IMR-90 (cell line): ENCODE measurements at regions not wholly inside any gene's neighbourhood (a gene's known extent, or its start where the extent isn't known, plus 50 kb on each side); places are given as distances from the start of the nearest gene placed in this dataset.

ENCODE experiments used
- ATAC-seq: fragments of 200-7000 bp; cut with Tn5 transposase; 2 replicates; pipeline ENCODE4 v1.9.1; 2020; ENCODE audit warnings: low read depth, mild to moderate bottlenecking, moderate library complexity
- BruUV-seq: library from RNA; stranded (reverse); fragments of 400-500 nt; replicated peaks from 2 replicates; lab custom pipeline; 2021; lab: Mats Ljungman, UMichigan
- CTCF ChIA-PET: fragments of 300-600 bp; formaldehyde crosslinking; extraction: SDS; loops from one replicate; lab custom pipeline; 2021; ENCODE audit warnings: antibody characterized with exemption; lab: Yijun Ruan, JAX
- POLR2A ChIA-PET: fragments of 300-600 bp; sonication (Branson Sonifier 250); formaldehyde crosslinking; loops from one replicate; lab custom pipeline; 2022; ENCODE audit warnings: antibody characterized with exemption; ENCODE audit not compliant: unreplicated experiment; lab: Charles Lee
- DNase-seq: peaks from one replicate; pipeline ENCODE4 v3.0.0; 2013
- H2AFZ ChIP-seq: replicated peaks from 2 replicates; pipeline ENCODE3; 2013; ENCODE audit warnings: low read length, mild to moderate bottlenecking; ENCODE audit not compliant: poor library complexity
- H2AK5ac ChIP-seq: 2 replicates; pipeline ENCODE4 v1.6.1; 2013; ENCODE audit warnings: low read depth, low read length, inconsistent platforms
- H2AK9ac ChIP-seq: replicated peaks from 2 replicates; pipeline ENCODE3; 2013; ENCODE audit warnings: mild to moderate bottlenecking, low read depth, low read length, moderate library complexity; ENCODE audit not compliant: poor library complexity
- H2BK120ac ChIP-seq: 2 replicates; pipeline ENCODE4 v1.6.1; 2013; ENCODE audit warnings: low read depth, low read length, inconsistent platforms
- H2BK15ac ChIP-seq: 3 replicates; pipeline ENCODE4 v1.6.1; 2013; ENCODE audit warnings: low read depth, low read length, inconsistent platforms
- H2BK20ac ChIP-seq: 2 replicates; pipeline ENCODE4 v1.6.1; 2013; ENCODE audit warnings: low read depth, mild to moderate bottlenecking, inconsistent platforms, low read length, moderate library complexity
- H2BK5ac ChIP-seq: 2 replicates; pipeline ENCODE4 v1.6.1; 2013; ENCODE audit warnings: mild to moderate bottlenecking, low read depth, low read length, inconsistent platforms; ENCODE audit not compliant: poor library complexity, severe bottlenecking
- H3K14ac ChIP-seq: replicated peaks from 2 replicates; pipeline ENCODE4 v1.6.1; 2013; ENCODE audit warnings: low read depth, low read length, inconsistent platforms
- H3K18ac ChIP-seq: 2 replicates; pipeline ENCODE4 v1.6.1; 2013; ENCODE audit warnings: low read depth, low read length, control low read depth
- H3K23ac ChIP-seq: 2 replicates; pipeline ENCODE4 v1.6.1; 2013; ENCODE audit warnings: low read depth, low read length, inconsistent platforms
- H3K27ac ChIP-seq: 2 replicates; pipeline ENCODE4 v1.5.1; 2013; ENCODE audit warnings: mild to moderate bottlenecking, control low read depth, low read length; ENCODE audit not compliant: insufficient read depth
- H3K27me3 ChIP-seq: 2 replicates; pipeline ENCODE4 v1.6.1; 2013; ENCODE audit warnings: low read length; ENCODE audit not compliant: control insufficient read depth, insufficient read depth
- H3K36me3 ChIP-seq: 2 replicates; pipeline ENCODE4 v1.6.1; 2013; ENCODE audit warnings: low read length, mixed read lengths; ENCODE audit not compliant: control insufficient read depth, insufficient read depth
- H3K4ac ChIP-seq: 2 replicates; pipeline ENCODE4 v1.6.1; 2013; ENCODE audit warnings: low read depth, low read length, inconsistent platforms
- H3K4me1 ChIP-seq: 2 replicates; pipeline ENCODE4 v1.6.1; 2013; ENCODE audit warnings: low read length, mixed read lengths; ENCODE audit not compliant: control insufficient read depth, insufficient read depth
- H3K4me2 ChIP-seq: 2 replicates; pipeline ENCODE4 v1.6.1; 2013; ENCODE audit warnings: low read depth, mild to moderate bottlenecking, control low read depth, low read length, moderate library complexity
- H3K4me3 ChIP-seq: 2 replicates; pipeline ENCODE4 v1.5.1; 2013; ENCODE audit warnings: low read depth, mild to moderate bottlenecking, control low read depth, low read length, moderate library complexity; ENCODE audit not compliant: insufficient read depth
- H3K56ac ChIP-seq: 2 replicates; pipeline ENCODE4 v1.6.1; 2013; ENCODE audit warnings: low read length, inconsistent platforms; ENCODE audit not compliant: insufficient read depth; ENCODE audit errors: extremely low read depth
- H3K79me1 ChIP-seq, 2 experiments: 2 replicates each; pipeline ENCODE4 v1.6.1; 2013; ENCODE audit warnings: low read length in 2 of 2, inconsistent platforms in 1 of 2, low read depth in 1 of 2
- H3K9ac ChIP-seq: 2 replicates; pipeline ENCODE4 v1.6.1; 2013; ENCODE audit warnings: low read depth, low read length, control low read depth
- H3K9me1 ChIP-seq: 2 replicates; pipeline ENCODE4 v1.6.1; 2013; ENCODE audit warnings: low read length, inconsistent platforms; ENCODE audit not compliant: insufficient read depth
- H3K9me3 ChIP-seq: 2 replicates; pipeline ENCODE4 v1.6.1; 2013; ENCODE audit warnings: low read length; ENCODE audit not compliant: control insufficient read depth, insufficient read depth
- H4K20me1 ChIP-seq: 2 replicates; pipeline ENCODE4 v1.6.1; 2013; ENCODE audit warnings: low read length, inconsistent platforms; ENCODE audit not compliant: insufficient read depth
- H4K5ac ChIP-seq: 2 replicates; pipeline ENCODE4 v1.6.1; 2013; ENCODE audit warnings: mild to moderate bottlenecking, low read depth, low read length, control low read depth
- H4K8ac ChIP-seq, 2 experiments: 2 replicates each; pipeline ENCODE4 v1.6.1; 2013; ENCODE audit warnings: low read depth in 2 of 2, low read length in 2 of 2, control low read depth in 1 of 2, inconsistent platforms in 1 of 2
- H4K91ac ChIP-seq: 2 replicates; pipeline ENCODE4 v1.6.1; 2013; ENCODE audit warnings: low read depth, low read length, inconsistent platforms; ENCODE audit not compliant: insufficient read depth
- BHLHE40 ChIP-seq: fragments of 150-350 bp; IDR thresholded peaks from 2 replicates; pipeline ENCODE4 v1.6.1; 2016; ENCODE audit warnings: mild to moderate bottlenecking, low read depth, low read length
- CEBPB ChIP-seq: IDR thresholded peaks from 2 replicates; pipeline ENCODE4 v1.6.1; 2012; ENCODE audit warnings: low read depth, low read length, improper control_type of control experiment
- CHD1 ChIP-seq: IDR thresholded peaks from 2 replicates; pipeline ENCODE4 v1.6.1; 2012; ENCODE audit warnings: low read depth, low read length, improper control_type of control experiment
- FOS ChIP-seq: fragments of 150-350 bp; IDR thresholded peaks from 2 replicates; pipeline ENCODE4 v1.6.1; 2016; ENCODE audit warnings: low read depth, low read length
- MAFK ChIP-seq: IDR thresholded peaks from 2 replicates; pipeline ENCODE4 v1.6.1; 2012; ENCODE audit warnings: low read depth, low read length, improper control_type of control experiment
- MAZ ChIP-seq: IDR thresholded peaks from 2 replicates; pipeline ENCODE4 v1.6.1; 2012; ENCODE audit warnings: low read depth, mild to moderate bottlenecking, low read length, improper control_type of control experiment, moderate library complexity, borderline replicate concordance
- MXI1 ChIP-seq: IDR thresholded peaks from 2 replicates; pipeline ENCODE4 v1.6.1; 2012; ENCODE audit warnings: low read depth, mild to moderate bottlenecking, low read length, moderate library complexity, borderline replicate concordance
- NFE2L2 ChIP-seq: fragments of 150-350 bp; IDR thresholded peaks from 2 replicates; pipeline ENCODE4 v1.6.1; 2016; ENCODE audit warnings: low read depth, mild to moderate bottlenecking, low read length
- POLR2A ChIP-seq: IDR thresholded peaks from 2 replicates; pipeline ENCODE4 v1.6.1; 2012; ENCODE audit warnings: mild to moderate bottlenecking, low read depth, low read length
- RAD21 ChIP-seq: IDR thresholded peaks from 2 replicates; pipeline ENCODE4 v1.6.1; 2012; ENCODE audit warnings: low read length, improper control_type of control experiment
- RCOR1 ChIP-seq: IDR thresholded peaks from 2 replicates; pipeline ENCODE4 v1.6.1; 2012; ENCODE audit warnings: mild to moderate bottlenecking, low read length, improper control_type of control experiment; ENCODE audit not compliant: insufficient replicate concordance
- RFX5 ChIP-seq: IDR thresholded peaks from 2 replicates; pipeline ENCODE4 v1.8.0; 2012; ENCODE audit warnings: low read depth, mild to moderate bottlenecking, low read length, moderate library complexity
- SMC3 ChIP-seq: fragments of 150-350 bp; IDR thresholded peaks from 2 replicates; pipeline ENCODE4 v1.6.1; 2016; ENCODE audit warnings: low read depth, mild to moderate bottlenecking, antibody characterized with exemption, low read length, moderate library complexity
- WGBS, 2 experiments: methylation state at CpG; one replicate each; pipeline versions ENCODE4 v1.1.5 to v1.1.7; 2013; ENCODE audit warnings: missing lambda C conversion rate in 2 of 2; ENCODE audit not compliant: insufficient read length in 1 of 2; ENCODE audit errors: extremely low coverage in 2 of 2; 5-methylcytosine and 5-hydroxymethylcytosine counted together
- dilution Hi-C: fragments of 300-500 bp; cut with HindIII; formaldehyde crosslinking; loops from one replicate; pipeline ENCODE4 v1.14.3; 2018; ENCODE audit warnings: low sequenced_read_pairs; ENCODE audit not compliant: unreplicated experiment
- in situ Hi-C: fragments of 300-500 bp; cut with MboI; formaldehyde crosslinking; loops from 3 replicates; pipeline ENCODE4 v1.14.3; 2019; ENCODE audit warnings: low sequenced_read_pairs, inconsistent platforms, mixed read lengths
- intact Hi-C: fragments of 100-400 bp; cut with micrococcal nuclease; formaldehyde crosslinking; loops from 2 replicates; pipeline ENCODE4 v1.10.0; 2022
- TF ChIP-seq, protein P1 (sequence below): fragments of 150-350 bp; IDR thresholded peaks from 2 replicates; pipeline ENCODE4 v1.6.1; 2016; ENCODE audit warnings: low read depth, mild to moderate bottlenecking, low read length, moderate library complexity, borderline replicate concordance
- TF ChIP-seq, protein P2 (sequence below): fragments of 150-350 bp; IDR thresholded peaks from 2 replicates; pipeline ENCODE4 v1.6.1; 2017; ENCODE audit warnings: mild to moderate bottlenecking, antibody characterized with exemption, low read length, low read depth
- TF ChIP-seq, protein P3 (sequence below): conservative IDR thresholded peaks from 2 replicates; pipeline ENCODE4 v1.5.1; 2012; ENCODE audit warnings: mild to moderate bottlenecking, low read depth, low read length, improper control_type of control experiment

DNA sequence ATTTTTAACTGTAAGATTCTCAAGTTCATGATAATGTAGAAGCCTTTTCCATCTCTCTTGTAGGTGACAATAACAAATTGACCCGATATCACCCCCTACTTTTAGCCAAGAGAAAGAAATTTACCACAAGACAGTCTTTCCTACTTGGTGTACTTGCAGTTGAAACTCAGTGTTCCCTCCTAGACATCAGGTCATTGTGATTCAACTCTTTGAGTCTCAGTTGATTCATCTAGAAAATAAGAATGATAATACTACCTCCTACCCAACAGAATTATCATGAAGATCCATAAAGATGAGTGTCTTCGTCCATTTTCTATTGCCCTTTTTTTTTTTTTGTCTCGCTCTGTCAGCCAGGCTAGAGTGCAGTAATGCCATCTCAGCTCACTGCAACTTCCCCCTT, 51.3 kb upstream of the TRERF1 start:
- Histone ChIP-seq H2BK15ac (no peak overlapping the region), H3K4ac (no peak overlapping the region), H3K79me1 (no peaks in the 10 kb centered on the region), H3K36me3 (no peaks in the 10 kb centered on the region), H2AK9ac (no peak overlapping the region), H4K20me1 (no peaks in the 10 kb centered on the region), H4K5ac (no peak overlapping the region), H3K56ac (no peak overlapping the region), H3K9me3 (no peaks in the 10 kb centered on the region), H3K4me1 (no peaks in the 10 kb centered on the region), H2BK20ac (no peak overlapping the region), H2BK120ac (no peak overlapping the region), H3K4me2 (no peak overlapping the region), H2BK5ac (no peak overlapping the region), H3K27ac (no peak overlapping the region), H3K23ac (no peak overlapping the region), H3K18ac (no peak overlapping the region), H4K8ac (no peak overlapping the region), H3K14ac (no peak overlapping the region), H4K91ac (no peak overlapping the region), H3K27me3 (no peaks in the 10 kb centered on the region; the same call in 1 of the 2 replicates), H2AK5ac (no peak overlapping the region), H3K4me3 (no peak overlapping the region), H3K9me1 (no peaks in the 10 kb centered on the region), H2AFZ (no peak overlapping the region), H3K9ac (no peak overlapping the region)
- no peak for ATAC-seq
- TF ChIP-seq, protein P1, sequence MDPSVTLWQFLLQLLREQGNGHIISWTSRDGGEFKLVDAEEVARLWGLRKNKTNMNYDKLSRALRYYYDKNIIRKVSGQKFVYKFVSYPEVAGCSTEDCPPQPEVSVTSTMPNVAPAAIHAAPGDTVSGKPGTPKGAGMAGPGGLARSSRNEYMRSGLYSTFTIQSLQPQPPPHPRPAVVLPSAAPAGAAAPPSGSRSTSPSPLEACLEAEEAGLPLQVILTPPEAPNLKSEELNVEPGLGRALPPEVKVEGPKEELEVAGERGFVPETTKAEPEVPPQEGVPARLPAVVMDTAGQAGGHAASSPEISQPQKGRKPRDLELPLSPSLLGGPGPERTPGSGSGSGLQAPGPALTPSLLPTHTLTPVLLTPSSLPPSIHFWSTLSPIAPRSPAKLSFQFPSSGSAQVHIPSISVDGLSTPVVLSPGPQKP: no peak
- TF ChIP-seq MAZ (no peak), CEBPB (no peak), MXI1 (no peak), SMC3 (no peak), RAD21 (no peak), BHLHE40 (no peak), CHD1 (no peak), RCOR1 (no peak), NFE2L2 (no peak), FOS (no peak), MAFK (no peak), POLR2A (no peak), RFX5 (no peak)
- TF ChIP-seq, protein P2, sequence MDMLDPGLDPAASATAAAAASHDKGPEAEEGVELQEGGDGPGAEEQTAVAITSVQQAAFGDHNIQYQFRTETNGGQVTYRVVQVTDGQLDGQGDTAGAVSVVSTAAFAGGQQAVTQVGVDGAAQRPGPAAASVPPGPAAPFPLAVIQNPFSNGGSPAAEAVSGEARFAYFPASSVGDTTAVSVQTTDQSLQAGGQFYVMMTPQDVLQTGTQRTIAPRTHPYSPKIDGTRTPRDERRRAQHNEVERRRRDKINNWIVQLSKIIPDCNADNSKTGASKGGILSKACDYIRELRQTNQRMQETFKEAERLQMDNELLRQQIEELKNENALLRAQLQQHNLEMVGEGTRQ: no peak
- TF ChIP-seq, protein P3, sequence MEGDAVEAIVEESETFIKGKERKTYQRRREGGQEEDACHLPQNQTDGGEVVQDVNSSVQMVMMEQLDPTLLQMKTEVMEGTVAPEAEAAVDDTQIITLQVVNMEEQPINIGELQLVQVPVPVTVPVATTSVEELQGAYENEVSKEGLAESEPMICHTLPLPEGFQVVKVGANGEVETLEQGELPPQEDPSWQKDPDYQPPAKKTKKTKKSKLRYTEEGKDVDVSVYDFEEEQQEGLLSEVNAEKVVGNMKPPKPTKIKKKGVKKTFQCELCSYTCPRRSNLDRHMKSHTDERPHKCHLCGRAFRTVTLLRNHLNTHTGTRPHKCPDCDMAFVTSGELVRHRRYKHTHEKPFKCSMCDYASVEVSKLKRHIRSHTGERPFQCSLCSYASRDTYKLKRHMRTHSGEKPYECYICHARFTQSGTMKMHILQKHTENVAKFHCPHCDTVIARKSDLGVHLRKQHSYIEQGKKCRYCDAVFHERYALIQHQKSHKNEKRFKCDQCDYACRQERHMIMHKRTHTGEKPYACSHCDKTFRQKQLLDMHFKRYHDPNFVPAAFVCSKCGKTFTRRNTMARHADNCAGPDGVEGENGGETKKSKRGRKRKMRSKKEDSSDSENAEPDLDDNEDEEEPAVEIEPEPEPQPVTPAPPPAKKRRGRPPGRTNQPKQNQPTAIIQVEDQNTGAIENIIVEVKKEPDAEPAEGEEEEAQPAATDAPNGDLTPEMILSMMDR: no peak
- DNase-seq: no peak
- ChIA-PET CTCF (no interaction called here), POLR2A (no interaction called here)
- 80% methylated on average over 1 of the region's 3 CpGs; no CpG with 5 or more reads in 1 of the 2 experiments for WGBS, 2 experiments
- in situ Hi-C loops: no loop called here
- no TSS peak for BruUV-seq
- intact Hi-C loops: no loop called here
- dilution Hi-C loops: no loop called here
